Esophagus squamous epithelium (tissue), 5 donors: ENCODE measurements at regions not wholly inside any gene's neighbourhood (a gene's known extent, or its start where the extent isn't known, plus 50 kb on each side); places are given as distances from the start of the nearest gene placed in this dataset.

Experiments
- DNase-seq: peaks from one replicate; lab custom pipeline; 2025; lab: John Stamatoyannopoulos, UW
- H3K27ac ChIP-seq, 4 donors: fragments of 200-600 bp; sonication (generic); one replicate each; pipeline ENCODE4 v1.5.1; 2016 to 2019; ENCODE audit warnings: mild to moderate bottlenecking in 1 of 4
- H3K27me3 ChIP-seq, 4 donors: fragments of 200-600 bp; sonication (generic); 1 replicate in 3 of 4; 2 replicates in 1 of 4; pipeline versions ENCODE4 v1.5.1 to v1.6.0; 2017 to 2021; ENCODE audit warnings: antibody characterized with exemption in 1 of 4
- H3K36me3 ChIP-seq, 3 donors: fragments of 200-600 bp; sonication (generic); one replicate each; pipeline ENCODE4 v1.5.1; 2016 to 2019
- H3K4me1 ChIP-seq, 3 donors: fragments of 200-600 bp; sonication (generic); one replicate each; pipeline ENCODE4 v1.5.1; 2017 to 2019
- H3K4me3 ChIP-seq, 4 donors: fragments of 200-600 bp; sonication (generic); 1 replicate in 3 of 4; 2 replicates in 1 of 4; pipeline ENCODE4 v1.5.1; 2016 to 2019; ENCODE audit warnings: mild to moderate bottlenecking in 2 of 4, moderate library complexity in 1 of 4
- H3K9me3 ChIP-seq, 3 donors: fragments of 200-600 bp; sonication (generic); one replicate each; pipeline ENCODE4 v1.5.1; 2016 to 2019
- CTCF ChIP-seq, 6 experiments: fragments of 450-650 bp in 4 of 6; fragments of 200-600 bp in 2 of 6; sonication (generic) in 2 of 6; IDR thresholded peaks; one replicate each; pipeline ENCODE4 v1.5.1; 2016 to 2019; ENCODE audit warnings: antibody characterized with exemption in 6 of 6, mild to moderate bottlenecking in 4 of 6, moderate library complexity in 4 of 6
- POLR2A ChIP-seq, 4 donors: fragments of 450-650 bp; IDR thresholded peaks; one replicate each; pipeline ENCODE4 v1.6.1; 2017; ENCODE audit warnings: antibody characterized with exemption in 4 of 4, mild to moderate bottlenecking in 4 of 4, moderate library complexity in 3 of 4
- WGBS, 2 donors: methylation state at CpG; one replicate each; pipeline ENCODE4 v1.1.5; 2018; 5-methylcytosine and 5-hydroxymethylcytosine counted together
- intact Hi-C: fragments of 100-400 bp; cut with DNase I; formaldehyde crosslinking; loops from one replicate; pipeline ENCODE4 v1.15.0; 2022
- donor health status: DM: yes; HTN: yes; CAD: no.

- WGBS, 2 donors: 83 to 87% methylated on average over 4 of the region's 4 CpGs
- H3K4me1 ChIP-seq: no peaks in the 10 kb centered on the region
- no peaks in the 10 kb centered on the region for H3K27me3 ChIP-seq
- H3K4me3 ChIP-seq: no peak overlapping the region
- TF ChIP-seq POLR2A (IDR thresholded peaks at IDR 0.05) (no peak), CTCF (IDR thresholded peaks at IDR 0.05) (no peak)
- no peaks in the 10 kb centered on the region for H3K9me3 ChIP-seq
- no peaks in the 10 kb centered on the region for H3K36me3 ChIP-seq
- no peak for DNase-seq
- intact Hi-C loops: no loop called here
- no peak overlapping the region for H3K27ac ChIP-seq
Observed at GRCh38 chr18:61006687-61007224, 326.5 kb upstream of the CDH20 start.

- TF ChIP-seq CTCF (IDR thresholded peaks at IDR 0.05) (no peak), POLR2A (IDR thresholded peaks at IDR 0.05) (no peak)
- intact Hi-C loops: no loop called here
- Histone ChIP-seq H3K27me3 (no peaks in the 10 kb centered on the region), H3K27ac (no peak overlapping the region), H3K4me3 (no peak overlapping the region), H3K4me1 (no peaks in the 10 kb centered on the region), H3K9me3 (no peaks in the 10 kb centered on the region), H3K36me3 (no peaks in the 10 kb centered on the region)
- 66 to 83% methylated on average over 2 to 3 of the region's 3 CpGs for WGBS, 2 donors
- no peak for DNase-seq
Observed at GRCh38 chr18:61019338-61020301, 313.6 kb upstream of the CDH20 start.

DNA sequence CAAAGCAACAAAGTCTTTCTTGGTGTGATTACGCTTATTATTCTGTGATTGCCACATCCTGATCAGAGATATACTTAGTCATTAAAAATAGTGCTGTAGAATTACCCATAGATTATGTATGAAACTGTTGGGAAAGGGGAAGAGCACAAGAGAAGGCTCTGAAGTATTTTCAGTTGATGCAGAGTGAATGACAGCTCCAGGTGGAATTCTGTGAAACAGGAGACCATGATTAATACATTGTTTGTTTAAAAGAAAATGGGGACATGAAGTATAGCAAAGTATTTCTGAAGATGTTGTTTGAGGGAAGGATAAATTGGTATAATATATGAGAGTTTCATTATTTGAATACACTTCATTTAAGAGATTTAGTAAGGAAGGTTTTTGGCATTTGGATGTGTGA, 307.6 kb upstream of the CDH20 start:
- Histone ChIP-seq H3K27ac (no peak overlapping the region), H3K36me3 (no peaks in the 10 kb centered on the region), H3K4me3 (no peak overlapping the region), H3K27me3 (no peaks in the 10 kb centered on the region), H3K9me3 (no peaks in the 10 kb centered on the region), H3K4me1 (no peaks in the 10 kb centered on the region)
- intact Hi-C loops: no loop called here
- 88 to 92% methylated on average over 1 of the region's 1 CpG for WGBS, 2 donors
- no peak for DNase-seq
- TF ChIP-seq CTCF (IDR thresholded peaks at IDR 0.05) (no peak), POLR2A (IDR thresholded peaks at IDR 0.05) (no peak)

DNA sequence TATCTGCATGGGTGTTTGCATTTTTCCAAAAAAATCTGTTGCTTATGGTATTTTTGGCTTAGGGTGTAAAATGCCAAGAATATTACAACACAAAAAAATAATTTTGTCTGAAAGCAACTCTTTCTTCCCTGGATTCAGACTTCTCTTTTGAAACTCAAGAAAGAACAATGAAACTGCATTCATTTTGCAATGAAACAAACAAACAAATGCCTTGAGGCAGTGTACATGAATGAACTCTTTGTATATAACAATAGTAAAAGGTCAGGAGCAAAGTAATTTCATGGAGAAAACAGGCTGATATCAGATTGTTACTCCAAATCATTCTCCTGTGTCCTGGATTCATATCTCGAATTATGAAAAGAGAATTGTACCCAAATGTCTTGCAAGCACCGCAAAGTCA, 301.6 kb upstream of the CDH20 start:
- Histone ChIP-seq H3K27ac (no peak overlapping the region), H3K4me1 (no peaks in the 10 kb centered on the region), H3K4me3 (no peak overlapping the region), H3K27me3 (no peaks in the 10 kb centered on the region), H3K9me3 (no peaks in the 10 kb centered on the region), H3K36me3 (no peaks in the 10 kb centered on the region)
- intact Hi-C loops: no loop called here
- no peak for DNase-seq
- TF ChIP-seq CTCF (IDR thresholded peaks at IDR 0.05): no peak
- TF ChIP-seq POLR2A (IDR thresholded peaks at IDR 0.05): no peak
- 67 to 83% methylated on average over 2 of the region's 2 CpGs for WGBS, 2 donors

GRCh38 chr18:61034580-61034979, 298.6 kb upstream of the CDH20 start:
- Histone ChIP-seq H3K4me1 (no peaks in the 10 kb centered on the region), H3K9me3 (no peaks in the 10 kb centered on the region), H3K27me3 (no peaks in the 10 kb centered on the region), H3K27ac (no peak overlapping the region), H3K4me3 (no peak overlapping the region), H3K36me3 (no peaks in the 10 kb centered on the region)
- TF ChIP-seq POLR2A (IDR thresholded peaks at IDR 0.05) (no peak), CTCF (IDR thresholded peaks at IDR 0.05) (no peak)
- no peak for DNase-seq
- intact Hi-C loops: no loop called here
- WGBS, 2 donors: 78 to 89% methylated on average over 2 of the region's 2 CpGs
